Testis (tissue), 2 donors: ENCODE measurements at regions not wholly inside any gene's neighbourhood (a gene's known extent, or its start where the extent isn't known, plus 50 kb on each side); places are given as distances from the start of the nearest gene placed in this dataset.

Source experiments
- CTCF ChIP-seq, 3 experiments: fragments of 450-650 bp in 2 of 3; fragments of 200-600 bp in 1 of 3; sonication (generic) in 1 of 3; IDR thresholded peaks; one replicate each; pipeline ENCODE4 v1.5.1; 2016 to 2019; ENCODE audit warnings: antibody characterized with exemption in 3 of 3, mild to moderate bottlenecking in 2 of 3, moderate library complexity in 1 of 3
- POLR2A ChIP-seq: fragments of 450-650 bp; IDR thresholded peaks from one replicate; pipeline ENCODE4 v1.6.1; 2017; ENCODE audit warnings: antibody characterized with exemption, mild to moderate bottlenecking, moderate library complexity

- TF ChIP-seq CTCF (IDR thresholded peaks at IDR 0.05), result no peak
- TF ChIP-seq POLR2A, result no peak
These were observed 366.6 kb upstream of the TMEM132C start for GRCh38 chr12:127900386-127900785.
